ENCODE measurements at regions not wholly inside any gene's neighbourhood (a gene's known extent, or its start where the extent isn't known, plus 50 kb on each side); places are given as distances from the start of the nearest gene placed in this dataset.

GRCh38 chr20:37598575-37599342, 71.1 kb upstream of the BLCAP start:
- DNase-seq (ENCODE audit: insufficient read length, low spot score) (no peak), FAIRE-seq (peak; percentile 49)

DNA sequence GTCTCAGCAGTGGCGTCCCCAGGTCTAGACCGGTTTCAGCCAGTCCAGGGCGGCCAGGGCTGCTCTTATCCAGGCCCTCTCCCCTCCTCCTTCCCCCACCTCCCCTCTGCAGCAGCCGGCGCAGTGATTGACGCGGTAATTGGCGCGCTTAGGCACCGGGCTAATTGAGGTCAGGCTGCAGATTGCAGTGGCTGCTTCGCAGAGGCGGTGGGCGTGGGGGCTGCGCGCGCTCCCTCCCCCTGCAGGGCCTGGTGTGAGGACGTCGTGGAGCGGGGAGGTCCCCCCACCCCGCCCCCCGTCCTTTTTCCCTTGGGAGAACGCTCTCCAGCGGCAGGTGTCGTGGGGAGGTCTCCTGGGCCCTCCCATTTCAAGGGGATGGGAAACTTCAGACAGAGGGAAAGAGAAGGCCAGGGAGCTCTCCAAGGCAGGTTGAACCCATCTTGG, 70.4 kb upstream of the BLCAP start:
- DNase-seq (ENCODE audit: insufficient read length, low spot score) (no peak), FAIRE-seq (no peak)

DNA sequence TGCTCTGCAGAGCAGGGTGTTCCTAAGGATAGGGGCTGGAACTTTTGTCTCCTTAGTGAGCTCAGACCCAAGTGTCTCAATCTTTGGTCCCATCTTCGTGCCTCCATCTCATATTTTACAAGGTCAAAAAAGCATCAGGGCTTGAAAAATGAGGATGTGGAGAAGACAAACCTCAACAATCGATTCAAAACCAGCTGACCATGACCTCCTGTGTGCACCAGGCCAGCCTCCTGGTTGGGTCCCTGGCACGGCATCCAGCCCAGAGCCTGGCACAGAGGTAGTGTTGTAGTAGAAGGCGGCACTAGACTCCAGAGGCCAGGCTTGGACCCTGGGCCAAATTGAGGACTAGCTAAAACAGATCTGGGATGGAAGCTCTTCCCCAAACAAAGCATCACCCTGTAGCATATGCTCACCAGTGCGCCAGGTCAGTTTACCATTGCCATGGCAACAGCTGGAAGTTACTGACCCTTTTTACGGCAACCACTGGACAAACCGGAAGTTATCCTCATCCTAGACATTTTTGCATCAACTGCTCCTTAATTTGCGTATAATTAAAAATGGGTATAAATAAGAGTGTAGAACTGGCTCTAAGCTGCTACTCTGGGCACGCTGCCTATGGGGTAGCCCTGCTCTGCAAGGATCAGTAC, 69.3 kb upstream of the BLCAP start:
- FAIRE-seq = peak; percentile 62
- no peak for DNase-seq (ENCODE audit: insufficient read length, low spot score)

- FAIRE-seq (peak; percentile 31), DNase-seq (ENCODE audit: insufficient read length, low spot score) (no peak)
Observed at GRCh38 chr20:37596168-37596567, 68.5 kb upstream of the BLCAP start.

GRCh38 chr20:37593710-37594109, 66.0 kb upstream of the BLCAP start:
- no peak for DNase-seq (ENCODE audit: insufficient read length, low spot score)
- no peak for FAIRE-seq

DNA sequence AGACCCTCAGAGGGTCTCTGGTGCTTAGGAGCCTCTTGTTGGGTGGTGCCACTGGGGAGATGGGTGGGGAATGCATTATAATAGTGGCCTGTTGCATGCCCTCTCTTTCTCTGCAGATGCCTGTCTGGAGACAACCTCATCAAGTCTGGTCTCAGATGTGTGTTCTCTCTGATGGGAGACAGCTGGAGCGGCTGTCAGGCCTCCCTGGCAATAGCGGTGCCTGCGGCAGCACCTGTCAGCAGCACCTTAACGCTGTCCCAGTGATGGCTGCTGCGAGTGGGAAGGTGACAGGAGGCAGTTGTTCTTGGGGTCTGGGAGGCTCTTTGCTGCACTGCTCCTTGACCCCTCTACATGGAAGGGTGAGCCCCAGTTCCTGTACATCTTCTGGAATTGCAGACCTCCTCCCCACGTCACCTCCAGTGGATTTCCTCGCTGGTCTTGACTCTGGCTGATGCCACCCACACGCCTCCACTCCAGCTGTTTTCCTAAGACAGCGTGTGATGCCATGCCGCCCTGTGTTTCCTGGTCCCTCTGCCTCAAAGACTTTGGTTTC, 63.3 kb upstream of the BLCAP start:
- DNase-seq (ENCODE audit: insufficient read length, low spot score) (no peak), FAIRE-seq (peak; percentile 76)

- DNase-seq (ENCODE audit: insufficient read length, low spot score) = no peak
- FAIRE-seq = no peak
Observed at GRCh38 chr20:37586078-37586477, 58.4 kb upstream of the BLCAP start.

- FAIRE-seq (peak; percentile 86), DNase-seq (ENCODE audit: insufficient read length, low spot score) (no peak)
Observed at GRCh38 chr20:37584238-37584807, 56.6 kb upstream of the BLCAP start.

- no peak for DNase-seq (ENCODE audit: insufficient read length, low spot score)
- no peak for FAIRE-seq
Observed at GRCh38 chr20:37581246-37581645, 53.6 kb upstream of the BLCAP start.

GRCh38 chr20:37580069-37580468, 52.4 kb upstream of the BLCAP start:
- FAIRE-seq = no peak
- no peak for DNase-seq (ENCODE audit: insufficient read length, low spot score)

- DNase-seq (ENCODE audit: insufficient read length, low spot score) (no peak), FAIRE-seq (no peak)
Observed at GRCh38 chr20:37579106-37579505, 51.4 kb upstream of the BLCAP start.

DNA sequence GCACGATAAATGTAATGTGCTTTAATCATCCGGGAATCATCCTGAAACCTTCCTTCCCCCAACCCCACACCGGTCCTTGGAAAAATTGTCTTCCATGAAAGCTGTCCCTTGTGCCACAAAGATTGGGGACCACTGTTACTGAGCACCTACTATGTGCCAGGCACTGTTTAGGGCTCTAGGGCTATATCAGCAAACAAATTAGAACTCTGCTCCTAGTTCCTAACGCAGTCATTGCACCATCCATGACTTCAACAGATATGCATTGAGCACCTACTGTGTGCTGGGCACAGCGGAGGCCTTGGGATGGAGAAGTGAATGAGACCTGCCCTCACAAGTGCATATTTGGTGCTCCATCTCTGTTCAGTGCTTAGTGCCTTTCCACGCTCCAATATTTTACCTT, 50.3 kb upstream of the BLCAP start:
- FAIRE-seq (no peak), DNase-seq (ENCODE audit: insufficient read length, low spot score) (no peak)

All from HTR-8/SVneo (cell line).